ENCODE measurements at regions not wholly inside any gene's neighbourhood (a gene's known extent, or its start where the extent isn't known, plus 50 kb on each side); places are given as distances from the start of the nearest gene placed in this dataset.

DNA sequence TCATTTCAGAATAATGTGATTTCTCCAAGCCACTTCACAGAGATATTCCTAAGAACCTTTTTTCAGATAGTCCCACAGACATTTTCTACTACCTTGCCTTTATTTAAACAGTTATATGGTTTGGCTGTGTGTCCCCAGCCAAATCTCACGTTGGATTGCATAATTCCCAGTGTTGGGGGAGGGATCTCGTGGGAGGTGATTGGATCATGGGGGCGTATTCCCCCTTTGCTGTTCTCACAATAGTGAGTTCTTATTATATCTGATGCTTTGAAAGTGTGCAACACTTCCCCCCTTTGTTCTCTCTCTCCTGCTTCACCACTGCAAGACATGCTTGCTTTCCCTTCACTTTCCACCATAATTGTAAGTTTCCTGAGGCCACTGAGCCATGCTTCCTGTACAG lies 93.6 kb upstream of the ZNF678 start:
- Histone ChIP-seq H2BK5ac (ENCODE audit: insufficient read length, low read length) (no peak overlapping the region), H2BK120ac (ENCODE audit: low read depth, low read length, poor library complexity, severe bottlenecking) (no peak overlapping the region), H3K4ac (ENCODE audit: low read depth, low read length) (no peak overlapping the region), H3K27me3 (ENCODE audit: insufficient read depth, low read length) (no peaks in the 10 kb centered on the region), H3K4me2 (ENCODE audit: insufficient read depth, insufficient read length, low read length) (no peak overlapping the region), H3K9me3 (ENCODE audit: control insufficient read depth, low read depth, low read length) (no peaks in the 10 kb centered on the region), H3K9ac (ENCODE audit: extremely low read depth, insufficient read length, low read length) (no peak overlapping the region), H3K18ac (ENCODE audit: insufficient read length, low read depth, low read length) (no peak overlapping the region), H3K23me2 (ENCODE audit: insufficient read length, low read depth, low read length, poor library complexity, severe bottlenecking) (no peaks in the 10 kb centered on the region), H3K79me2 (ENCODE audit: insufficient read depth, low read length) (no peaks in the 10 kb centered on the region), H2BK12ac (ENCODE audit: insufficient read length, low read depth, low read length) (no peak overlapping the region), H3K27ac (ENCODE audit: insufficient read length, low read depth, low read length) (no peak overlapping the region), H4K20me1 (ENCODE audit: control insufficient read depth, insufficient read depth, insufficient read length) (no peaks in the 10 kb centered on the region), H3K4me1 (ENCODE audit: insufficient read depth, low read length) (no peaks in the 10 kb centered on the region), H3K14ac (ENCODE audit: insufficient read depth, low read length) (no peak overlapping the region), H3K79me1 (ENCODE audit: insufficient read depth, low read depth, low read length, poor library complexity, severe bottlenecking) (no peaks in the 10 kb centered on the region), H4K8ac (replicated peaks; ENCODE audit: insufficient read length, low read depth, low read length) (no peak overlapping the region), H3K56ac (ENCODE audit: insufficient read length, low read depth, low read length) (no peak overlapping the region), H3K23ac (ENCODE audit: insufficient read length, low read depth, low read length) (no peak overlapping the region), H2BK15ac (ENCODE audit: low read depth, low read length) (no peak overlapping the region), H4K91ac (ENCODE audit: insufficient read length, low read depth, low read length) (no peak overlapping the region), H2BK20ac (ENCODE audit: low read depth, low read length, poor library complexity, severe bottlenecking) (no peak overlapping the region), H4K5ac (ENCODE audit: insufficient read length, low read depth, low read length) (no peak overlapping the region), H2AK5ac (ENCODE audit: insufficient read length, low read length) (no peak overlapping the region), H2AFZ (ENCODE audit: low read length) (no peak overlapping the region), H3T11ph (ENCODE audit: low read length) (no peak overlapping the region)
- Mint-ChIP-seq H3K27ac (no peak overlapping the region), H3K4me1 (peaks cover 4 to 7% of the 10 kb centered on the region in 2 experiments; a peak in 2 of 4 replicates), H3K4me3 (no peak overlapping the region), H3K36me3 (ENCODE audit: insufficient read depth in 1 of 3, low read depth in 3 of 3) (peaks cover 5 to 6% (median 6%) of the 10 kb centered on the region in 3 experiments; a peak in 4 of 7 replicates), H3K9me3 (peaks cover 13 to 14% of the 10 kb centered on the region in 2 experiments), H3K27me3 (ENCODE audit: low read depth) (peaks cover 15% of the 10 kb centered on the region)
- TF ChIP-seq, protein P1, sequence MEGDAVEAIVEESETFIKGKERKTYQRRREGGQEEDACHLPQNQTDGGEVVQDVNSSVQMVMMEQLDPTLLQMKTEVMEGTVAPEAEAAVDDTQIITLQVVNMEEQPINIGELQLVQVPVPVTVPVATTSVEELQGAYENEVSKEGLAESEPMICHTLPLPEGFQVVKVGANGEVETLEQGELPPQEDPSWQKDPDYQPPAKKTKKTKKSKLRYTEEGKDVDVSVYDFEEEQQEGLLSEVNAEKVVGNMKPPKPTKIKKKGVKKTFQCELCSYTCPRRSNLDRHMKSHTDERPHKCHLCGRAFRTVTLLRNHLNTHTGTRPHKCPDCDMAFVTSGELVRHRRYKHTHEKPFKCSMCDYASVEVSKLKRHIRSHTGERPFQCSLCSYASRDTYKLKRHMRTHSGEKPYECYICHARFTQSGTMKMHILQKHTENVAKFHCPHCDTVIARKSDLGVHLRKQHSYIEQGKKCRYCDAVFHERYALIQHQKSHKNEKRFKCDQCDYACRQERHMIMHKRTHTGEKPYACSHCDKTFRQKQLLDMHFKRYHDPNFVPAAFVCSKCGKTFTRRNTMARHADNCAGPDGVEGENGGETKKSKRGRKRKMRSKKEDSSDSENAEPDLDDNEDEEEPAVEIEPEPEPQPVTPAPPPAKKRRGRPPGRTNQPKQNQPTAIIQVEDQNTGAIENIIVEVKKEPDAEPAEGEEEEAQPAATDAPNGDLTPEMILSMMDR (conservative IDR thresholded peaks at IDR 0.05) = no peak
- DNase-seq = no peak
- no CpG with 5 or more reads among the region's 3 CpGs for WGBS (ENCODE audit: extremely low coverage, insufficient read length, low lambda C conversion rate)
